GM18520 (cell line): ENCODE measurements at regions not wholly inside any gene's neighbourhood (a gene's known extent, or its start where the extent isn't known, plus 50 kb on each side); places are given as distances from the start of the nearest gene placed in this dataset.
"Not testable (repeated sequence)": the region's sequence is repeated elsewhere in the genome, so short reads cannot be mapped to it uniquely, and the experiment has no call there.

Experiments used
- ATAC-seq: cut with Tn5 transposase; IDR thresholded peaks from one replicate; pipeline ENCODE4 v1.9.1; 2021; ENCODE audit not compliant: unreplicated experiment

DNA sequence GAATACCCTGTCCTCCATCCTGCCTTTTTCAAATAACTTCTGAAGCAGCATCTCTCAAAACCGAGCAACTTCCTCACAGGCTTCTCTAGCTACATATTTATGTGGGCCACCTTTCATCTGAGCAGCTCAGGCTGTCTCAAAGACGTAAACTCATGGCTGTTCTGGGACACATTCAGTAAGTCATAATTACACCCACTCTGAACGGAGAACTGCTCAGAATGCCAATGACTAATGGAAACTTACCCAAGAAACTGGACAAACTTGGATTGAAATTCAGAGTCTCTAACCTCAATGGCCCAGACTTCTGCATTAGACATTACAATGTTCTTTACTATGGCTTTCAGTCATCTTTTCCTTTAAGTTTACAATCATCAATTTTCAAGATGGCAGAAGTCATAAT, 145.2 kb downstream of the RAD51AP2 start:
- ATAC-seq = no peak

DNA sequence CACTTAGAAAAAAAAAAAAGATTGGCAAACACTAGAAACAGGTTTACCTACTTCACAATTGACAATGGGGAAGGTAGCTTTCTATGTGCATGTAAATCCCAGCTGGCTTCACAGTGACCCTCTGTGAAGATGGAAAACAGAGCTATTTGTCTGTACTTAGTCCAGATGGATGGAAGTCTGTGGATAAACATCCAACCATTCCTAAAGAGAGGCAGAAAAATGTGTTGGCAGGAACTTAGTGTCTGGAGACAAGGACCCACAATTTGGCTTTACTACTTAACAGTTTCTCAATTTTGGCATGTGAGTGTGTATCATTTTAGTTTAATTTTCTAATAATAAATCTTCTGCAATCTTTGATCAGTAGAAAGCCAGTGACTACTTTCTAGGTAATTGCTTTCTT, 154.4 kb downstream of the RAD51AP2 start:
- no peak for ATAC-seq

DNA sequence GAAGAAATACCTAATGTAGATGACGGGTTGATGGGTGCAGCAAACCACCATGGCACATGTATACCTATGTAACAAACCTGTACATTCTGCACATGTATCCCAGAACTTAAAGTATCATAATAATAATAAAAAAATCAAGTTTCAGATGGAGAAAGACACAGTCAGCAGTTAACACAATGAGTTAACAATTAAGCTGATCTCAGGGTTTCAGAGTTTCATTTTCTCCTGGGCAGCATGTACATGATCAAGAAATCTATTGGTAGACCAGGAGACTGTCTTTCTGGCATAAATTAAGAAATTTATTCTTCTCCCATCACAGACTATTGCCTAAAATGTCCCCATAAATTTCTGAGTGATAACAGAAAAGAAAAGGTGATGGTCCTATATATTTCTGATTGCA, 155.3 kb downstream of the RAD51AP2 start:
- no peak for ATAC-seq

DNA sequence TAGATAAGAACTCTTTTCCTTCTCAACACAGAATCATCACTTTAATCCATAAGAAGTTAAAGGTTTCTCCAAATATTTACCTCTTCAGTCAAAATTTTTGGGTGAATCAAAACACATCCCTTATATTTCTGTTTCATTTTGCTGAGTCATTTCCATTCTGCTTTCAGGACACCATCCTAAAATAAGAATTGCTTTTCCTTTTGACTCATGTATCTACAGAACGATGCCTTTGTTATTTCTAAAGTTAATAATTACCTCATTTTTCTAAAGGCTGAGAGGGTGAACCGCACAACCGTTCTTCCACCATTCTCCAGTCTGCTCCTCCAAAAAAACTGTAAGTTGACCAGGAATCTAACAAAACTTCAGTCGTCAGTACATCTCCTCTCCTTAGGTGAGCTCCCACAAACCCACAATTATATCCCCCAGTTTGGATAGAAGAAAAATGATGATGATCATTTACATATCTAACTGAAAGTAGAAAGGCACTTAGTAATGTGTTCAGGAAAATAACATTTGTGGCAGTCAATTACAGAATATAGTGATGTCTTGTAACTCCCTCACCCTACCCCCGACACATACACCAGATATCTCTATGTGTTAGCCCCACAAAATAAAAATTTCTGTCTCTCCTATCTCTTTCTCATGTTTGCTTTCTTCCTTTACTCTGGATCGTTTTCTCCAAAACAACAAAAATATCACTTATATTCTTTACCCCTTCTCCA, 162.5 kb downstream of the RAD51AP2 start:
- peak; percentile 95 for ATAC-seq

DNA sequence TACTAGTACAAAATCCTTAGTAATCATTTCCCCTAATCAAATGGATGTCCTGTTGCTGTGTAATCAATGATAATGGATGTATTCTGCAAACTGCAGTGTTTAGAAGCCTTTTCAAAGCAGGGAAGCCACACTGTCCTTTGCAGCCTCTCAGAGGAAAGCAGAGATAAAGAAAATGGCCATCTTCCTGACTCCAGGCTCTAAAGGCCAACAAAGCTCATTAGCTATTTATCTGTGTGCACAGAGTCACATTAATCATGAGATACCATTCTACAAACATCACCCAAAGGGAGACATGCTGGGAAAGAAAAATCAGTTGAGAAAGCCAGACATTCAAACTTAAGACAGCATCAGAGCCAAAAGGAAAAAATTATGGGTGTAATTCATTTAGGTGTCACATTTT, 165.0 kb downstream of the RAD51AP2 start:
- ATAC-seq = no peak

DNA sequence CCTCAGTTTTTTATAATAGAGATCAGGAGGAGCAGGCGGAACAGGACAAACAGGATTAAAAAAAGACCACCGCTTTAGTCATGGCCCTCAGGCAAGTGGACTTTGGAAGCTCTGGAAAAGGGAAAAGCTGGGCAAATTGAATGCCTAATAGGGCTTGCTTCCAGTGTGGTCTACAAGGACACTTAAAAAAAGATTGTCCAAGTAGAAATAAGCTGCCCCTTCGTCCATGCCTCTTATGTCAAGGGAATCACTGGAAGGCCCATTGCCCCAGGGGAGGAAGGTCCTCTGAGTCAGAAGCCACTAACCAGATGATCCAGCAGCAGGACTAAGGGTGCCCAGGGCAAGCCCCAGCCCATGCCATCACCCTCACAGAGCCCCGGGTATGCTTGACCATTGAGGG, 175.5 kb downstream of the RAD51AP2 start:
- not testable (repeated sequence) for ATAC-seq

DNA sequence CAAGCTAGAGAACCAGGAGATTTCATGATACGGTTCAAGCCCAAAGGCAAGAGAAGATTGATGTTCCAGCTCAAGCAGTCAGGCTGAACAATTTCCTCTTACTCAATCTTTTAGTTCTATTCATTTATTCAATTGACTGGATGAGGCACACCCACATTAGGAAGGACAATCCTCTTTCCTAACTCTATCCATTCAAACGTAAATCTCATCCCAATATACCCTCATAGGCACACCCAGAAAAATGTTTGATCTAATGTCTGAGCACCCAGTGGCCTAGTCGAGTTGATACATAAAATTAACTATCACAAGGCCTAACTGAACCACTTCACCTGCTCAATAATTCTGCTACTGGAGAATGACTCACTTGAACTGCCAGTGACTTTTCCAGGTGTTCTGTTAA, 180.7 kb downstream of the RAD51AP2 start:
- ATAC-seq = no peak

DNA sequence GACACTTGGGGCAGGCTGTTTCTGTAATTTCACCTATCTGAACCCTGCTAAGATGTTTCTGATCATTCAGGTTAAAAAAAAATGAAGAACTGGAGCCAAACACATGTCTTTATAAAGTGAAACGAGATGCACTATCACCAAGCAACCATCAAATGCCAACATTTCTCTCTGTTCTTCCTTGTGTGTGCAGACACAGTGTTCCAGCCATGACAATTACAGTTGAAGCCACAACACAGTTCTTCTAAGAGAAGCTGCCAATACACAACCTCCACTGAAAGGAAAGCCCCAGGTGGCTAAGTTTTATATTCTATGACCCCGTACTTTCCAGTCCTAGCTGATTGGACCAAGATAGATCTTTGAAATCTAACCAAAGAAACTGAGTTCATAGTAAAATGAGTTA, 181.8 kb downstream of the RAD51AP2 start:
- ATAC-seq = no peak

DNA sequence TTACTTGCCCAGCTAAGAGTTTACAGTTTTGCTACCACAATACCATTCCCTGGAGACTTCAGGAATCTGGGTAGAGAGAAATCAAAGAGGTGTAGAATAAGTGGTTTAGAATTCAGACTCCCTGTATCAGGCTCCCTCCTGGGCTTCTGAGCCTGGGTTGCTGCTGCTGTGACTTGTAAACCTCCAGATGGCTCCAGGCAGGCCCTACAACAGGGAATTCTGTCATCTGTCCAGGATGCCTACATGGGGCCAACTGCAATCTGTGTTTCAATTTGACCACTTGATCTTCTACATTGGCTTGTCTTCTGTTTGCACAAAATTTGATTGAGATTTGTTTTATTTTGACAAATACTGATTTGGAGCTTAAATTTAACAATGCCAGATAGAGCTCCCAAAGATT, 183.9 kb downstream of the RAD51AP2 start:
- ATAC-seq = no peak

DNA sequence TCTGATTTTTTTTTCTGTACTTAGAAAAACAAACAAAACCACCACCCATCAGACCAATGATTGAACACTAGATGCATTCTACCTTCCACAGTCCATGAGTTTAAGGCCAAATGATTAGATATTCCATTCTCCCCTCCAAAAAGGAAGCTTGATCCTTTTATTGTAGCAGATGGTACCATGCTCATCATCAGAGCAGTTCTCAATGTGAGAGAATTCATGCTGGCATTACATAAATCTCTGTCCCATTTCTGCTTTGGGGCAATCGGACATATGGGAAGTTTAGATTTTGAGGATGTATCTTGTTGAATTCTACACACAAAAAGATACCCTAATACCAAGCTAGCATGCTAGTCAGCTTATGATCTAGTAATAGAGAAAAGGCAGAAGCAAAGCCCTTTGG, 186.6 kb downstream of the RAD51AP2 start:
- no peak for ATAC-seq

DNA sequence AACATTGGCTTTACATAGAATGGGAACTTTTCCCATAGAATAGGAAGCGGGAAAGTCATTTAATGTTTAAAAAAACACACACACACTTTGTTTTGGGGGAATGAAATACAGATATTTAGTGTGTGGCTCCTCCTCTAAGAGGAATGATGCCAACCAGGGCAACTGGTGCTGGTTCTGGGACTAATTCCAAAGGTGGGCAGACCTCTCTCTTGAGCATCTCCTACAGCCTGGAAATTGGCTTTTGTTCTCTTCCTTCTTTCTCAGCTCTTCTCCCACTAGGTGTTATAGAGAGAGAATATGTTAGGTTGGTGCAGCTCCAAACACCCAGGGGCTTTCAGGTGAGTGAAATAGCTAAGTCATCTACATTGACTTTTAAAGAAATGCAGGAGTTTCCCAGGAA, 190.1 kb downstream of the RAD51AP2 start:
- no peak for ATAC-seq

DNA sequence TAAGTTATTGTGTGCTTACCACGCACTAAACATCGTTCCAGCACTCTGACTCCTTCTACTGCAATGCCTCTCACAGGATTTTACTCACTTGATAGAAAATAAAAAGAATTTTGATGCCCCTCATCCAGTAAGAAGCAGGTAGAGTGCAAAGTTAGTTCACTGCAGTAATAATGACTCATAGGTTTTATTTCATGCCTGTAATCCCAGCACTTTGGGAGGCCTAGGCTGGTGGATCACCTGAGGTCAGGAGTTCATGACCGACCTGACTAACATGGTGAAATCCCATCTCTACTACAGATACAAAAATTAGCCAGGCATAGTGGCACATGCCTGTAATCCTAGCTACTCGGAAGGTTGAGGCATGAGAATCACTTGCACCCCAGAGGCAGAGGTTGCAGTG, 190.6 kb downstream of the RAD51AP2 start:
- no peak for ATAC-seq

DNA sequence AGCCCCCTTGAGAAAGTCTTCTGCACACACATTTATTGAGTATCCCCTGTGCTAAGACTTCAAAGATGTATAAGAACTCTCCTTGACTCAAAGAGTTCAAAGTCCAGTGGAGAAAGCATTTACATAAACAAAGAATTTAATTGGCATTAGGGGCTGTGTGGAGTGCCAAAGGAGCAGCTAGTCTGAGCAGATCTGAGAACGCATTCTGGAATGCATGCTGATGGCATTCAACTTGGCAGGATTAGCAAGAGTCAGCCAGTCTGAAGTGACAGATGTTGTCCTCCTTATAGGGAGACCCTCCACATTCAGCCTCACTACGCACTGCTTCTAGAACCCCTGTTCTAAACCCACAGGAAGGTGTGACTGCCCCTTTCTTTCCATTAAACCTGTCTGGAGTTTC, 191.5 kb downstream of the RAD51AP2 start:
- ATAC-seq = no peak

DNA sequence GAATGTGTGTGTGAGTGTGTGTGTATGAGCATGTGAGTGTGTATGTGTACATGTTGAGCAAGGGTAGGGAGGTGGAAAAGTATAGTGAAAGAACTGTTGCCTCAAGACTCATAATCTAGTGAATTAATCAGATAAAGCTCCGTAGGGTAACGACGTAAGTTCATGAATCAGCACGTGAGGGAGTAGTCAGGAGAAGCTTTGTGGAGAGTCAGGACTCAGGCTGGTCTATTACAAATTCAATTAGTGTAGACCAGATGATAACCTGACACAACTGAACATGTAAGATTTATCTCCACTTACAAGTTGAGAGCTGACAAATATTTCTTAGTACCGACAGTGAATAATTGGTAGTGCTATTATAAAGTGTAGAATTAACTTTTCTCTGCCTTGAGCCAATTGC, 194.5 kb downstream of the RAD51AP2 start:
- ATAC-seq = no peak

DNA sequence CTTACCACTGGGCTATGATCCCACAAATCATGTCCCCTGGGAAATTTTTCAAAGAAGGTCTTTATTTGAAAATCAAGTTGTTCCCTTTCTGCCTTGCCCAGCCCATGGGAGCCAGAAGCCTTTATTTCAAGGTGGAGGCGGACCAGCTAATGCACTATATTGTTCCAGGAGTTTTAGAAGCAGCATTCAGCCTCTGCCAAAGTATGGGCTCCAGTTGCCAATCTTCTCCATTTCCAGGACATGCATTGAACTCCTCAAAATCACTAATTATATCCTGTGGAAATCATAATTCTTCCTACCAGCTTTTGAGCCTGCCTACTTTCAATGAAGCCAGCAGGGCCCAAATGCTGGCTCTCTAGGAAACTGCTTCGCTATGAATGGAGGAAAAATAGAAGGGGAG, 195.8 kb downstream of the RAD51AP2 start:
- ATAC-seq = no peak

DNA sequence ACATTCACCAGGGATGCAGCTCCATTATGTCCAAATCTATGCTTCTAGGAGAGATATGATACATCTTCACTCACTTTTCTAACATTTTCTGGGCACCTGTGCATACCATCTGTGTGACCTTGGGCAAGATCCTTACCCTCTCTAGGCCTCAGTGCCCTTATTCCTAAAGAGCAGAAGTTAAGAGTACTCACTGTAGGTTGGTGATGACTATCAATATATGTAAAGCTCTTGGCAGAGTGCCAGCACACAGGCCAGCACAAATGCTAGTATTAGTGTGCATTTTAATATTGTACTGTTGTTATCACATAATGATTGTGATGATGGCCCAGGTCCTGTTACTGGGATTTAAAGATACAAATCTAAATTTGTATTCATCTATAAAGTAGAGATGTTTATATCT, 199.2 kb downstream of the RAD51AP2 start:
- ATAC-seq = no peak

DNA sequence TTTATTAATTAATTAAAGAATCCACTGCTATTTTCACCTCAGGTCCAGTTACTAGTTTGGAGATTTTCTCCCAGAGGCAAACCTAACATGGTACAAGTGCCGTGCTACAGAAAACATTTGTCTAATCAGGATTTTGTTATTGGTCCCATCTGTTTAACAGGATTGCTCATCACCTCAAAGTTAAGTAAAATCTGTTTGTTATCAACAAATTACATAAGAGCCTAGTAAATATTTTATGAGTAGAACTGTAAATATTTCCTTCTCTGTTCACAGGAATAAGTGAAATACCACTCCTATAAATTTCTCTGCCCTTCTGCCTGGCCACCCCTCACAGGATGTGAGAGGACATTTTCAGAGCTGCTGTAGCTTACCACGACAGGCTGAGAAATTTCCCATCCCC, 200.2 kb downstream of the RAD51AP2 start:
- no peak for ATAC-seq

DNA sequence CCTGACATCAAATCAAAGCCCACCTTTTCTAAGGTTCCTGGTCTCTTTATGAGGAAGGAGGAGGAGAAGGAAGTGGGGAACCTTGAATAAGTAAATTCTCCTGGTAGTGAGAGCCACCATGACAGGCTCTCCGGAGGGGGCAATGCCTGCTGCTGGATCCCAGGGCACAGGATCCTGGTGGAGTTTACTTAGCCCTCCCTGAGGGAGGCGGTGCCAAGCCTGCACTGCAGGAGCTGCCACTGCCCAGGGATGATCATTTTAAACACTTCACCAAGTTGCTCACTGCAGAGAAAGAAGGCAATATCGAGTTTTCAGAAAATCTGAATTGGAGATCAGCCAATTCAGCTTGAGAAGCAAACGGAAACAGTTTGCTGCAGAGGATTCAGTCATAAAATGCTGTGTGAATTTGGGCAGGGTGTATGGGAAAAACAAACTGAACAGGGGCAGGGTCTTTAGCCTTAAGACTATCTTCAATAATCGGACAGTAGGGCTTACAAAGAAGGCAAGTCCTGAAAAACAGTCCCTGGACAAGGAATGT, 200.7 kb downstream of the RAD51AP2 start:
- no peak for ATAC-seq

DNA sequence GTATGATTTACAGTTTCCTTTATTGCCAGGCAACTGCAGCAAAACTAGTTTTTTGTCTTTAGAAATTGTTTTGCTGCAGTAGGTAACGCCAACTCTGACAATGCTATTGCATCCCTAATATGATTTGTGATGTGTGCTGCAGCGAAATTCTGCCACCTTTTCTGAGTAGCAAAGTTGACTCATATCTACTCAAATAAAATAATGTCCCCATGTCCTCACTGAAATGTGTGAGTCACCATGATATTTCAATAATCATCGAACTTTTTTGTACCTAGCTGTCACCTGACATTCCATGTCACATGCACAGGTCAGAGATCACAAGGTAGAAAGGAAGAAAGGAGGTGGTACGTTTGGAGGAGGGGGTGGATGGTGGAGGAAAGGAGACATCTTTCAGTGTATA, 205.0 kb downstream of the RAD51AP2 start:
- no peak for ATAC-seq

DNA sequence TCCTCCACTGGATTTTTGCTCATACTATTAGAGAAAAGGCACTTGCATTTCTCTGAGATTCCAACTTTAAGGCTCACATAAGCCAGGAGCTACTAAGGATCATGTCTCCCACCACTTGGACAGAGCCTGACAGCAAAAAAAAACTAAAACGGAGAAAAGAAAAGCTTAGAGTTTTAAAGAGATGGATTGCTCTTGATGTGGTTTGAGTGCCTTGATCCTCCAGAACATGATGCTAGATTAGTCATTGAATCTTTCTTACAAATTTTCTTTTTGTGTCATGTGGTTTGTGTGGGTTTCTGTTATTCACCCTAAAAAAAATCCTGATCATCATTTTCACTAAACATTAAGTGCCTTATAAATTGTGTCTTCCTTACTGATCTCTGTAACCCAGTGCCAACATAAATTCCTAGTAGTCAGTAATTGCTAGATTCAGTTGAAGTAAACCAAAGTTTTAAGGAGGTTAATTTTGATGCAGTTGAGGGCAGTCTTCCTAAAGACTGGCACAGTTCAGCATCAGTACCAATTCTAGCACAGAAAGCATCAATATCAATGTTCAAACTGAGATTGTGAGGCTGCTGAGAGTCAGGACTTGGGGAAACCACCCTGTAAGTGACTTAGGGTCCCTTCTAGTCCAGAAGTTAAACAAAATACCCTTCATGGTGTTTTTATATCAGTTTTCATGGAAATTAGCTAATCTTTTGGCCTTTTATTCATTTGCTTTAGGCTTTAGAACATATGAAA, 206.3 kb downstream of the RAD51AP2 start:
- no peak for ATAC-seq

DNA sequence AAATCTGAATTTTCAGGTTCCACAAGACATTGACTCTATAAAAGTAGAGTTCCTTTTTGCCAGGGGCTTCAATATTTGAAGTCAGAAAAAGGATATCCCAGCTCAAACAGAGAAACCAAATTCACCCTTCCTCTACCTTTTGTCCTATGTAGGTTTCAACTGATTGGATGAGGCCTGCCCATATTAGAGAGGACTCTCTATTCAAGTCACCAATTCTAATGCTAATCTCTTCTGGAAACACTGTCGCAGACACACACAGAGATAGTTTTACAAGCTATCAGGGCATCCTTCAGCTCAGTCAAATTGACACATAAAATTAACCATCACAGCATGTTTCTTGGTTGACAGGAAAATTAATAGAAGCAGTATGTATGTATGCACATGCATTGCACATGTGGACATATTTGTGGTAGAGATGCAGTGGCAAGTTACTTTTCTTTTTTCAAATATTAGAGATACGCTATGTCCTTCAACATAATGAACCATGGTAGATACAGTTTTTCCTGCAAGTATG, 207.1 kb downstream of the RAD51AP2 start:
- no peak for ATAC-seq

DNA sequence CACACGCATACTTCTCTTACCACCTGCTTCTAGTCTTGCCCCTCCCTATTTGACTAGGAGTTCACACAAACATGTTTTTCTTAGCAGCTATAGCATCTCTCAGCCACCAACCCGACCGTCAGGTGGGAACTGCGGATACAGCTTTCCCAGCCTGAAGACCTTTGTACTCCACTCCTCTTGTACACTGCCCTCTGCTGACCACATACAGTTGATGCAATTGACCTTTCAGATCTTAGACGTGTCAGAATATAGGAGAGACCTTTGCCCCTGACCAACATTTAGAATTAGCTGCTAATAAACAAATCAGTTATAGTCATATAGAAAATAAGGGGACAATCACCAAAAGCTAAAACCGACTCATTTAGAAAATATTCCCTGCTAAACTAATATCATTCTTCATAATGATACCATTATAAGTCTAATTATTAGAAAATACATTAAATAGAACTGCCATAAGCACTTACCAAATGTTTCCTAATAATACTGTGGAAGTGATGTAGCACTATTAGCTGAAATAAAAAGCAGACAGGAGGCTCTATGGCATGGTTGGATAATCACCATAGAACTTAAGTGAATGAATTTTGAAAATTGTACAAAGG, 208.4 kb downstream of the RAD51AP2 start:
- ATAC-seq = peak; percentile 83
